ENCODE measurements at regions not wholly inside any gene's neighbourhood (a gene's known extent, or its start where the extent isn't known, plus 50 kb on each side); places are given as distances from the start of the nearest gene placed in this dataset.

DNA sequence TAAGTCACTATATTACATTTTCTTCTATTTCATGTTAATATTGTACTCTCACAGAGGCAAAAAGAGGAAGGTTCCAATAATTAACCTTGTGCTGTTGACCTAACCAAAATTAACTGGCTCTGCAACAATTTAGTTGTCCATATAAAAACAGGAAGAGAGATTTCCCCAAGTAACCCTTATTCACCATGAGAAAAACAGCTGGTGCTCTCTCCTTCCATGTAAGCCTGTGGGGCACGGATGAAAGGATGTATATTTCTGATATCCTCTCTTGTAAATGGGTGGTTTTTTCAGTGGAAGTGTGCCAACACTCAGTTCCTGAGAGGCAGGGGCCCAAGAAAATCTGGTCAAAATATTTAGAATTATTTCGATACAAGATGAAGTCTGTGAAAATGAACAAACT lies 358.1 kb downstream of the CRPPA start:
- peak; percentile 60 to 79 for DNase-seq (ENCODE audit: low read depth in 2 of 2)

DNA sequence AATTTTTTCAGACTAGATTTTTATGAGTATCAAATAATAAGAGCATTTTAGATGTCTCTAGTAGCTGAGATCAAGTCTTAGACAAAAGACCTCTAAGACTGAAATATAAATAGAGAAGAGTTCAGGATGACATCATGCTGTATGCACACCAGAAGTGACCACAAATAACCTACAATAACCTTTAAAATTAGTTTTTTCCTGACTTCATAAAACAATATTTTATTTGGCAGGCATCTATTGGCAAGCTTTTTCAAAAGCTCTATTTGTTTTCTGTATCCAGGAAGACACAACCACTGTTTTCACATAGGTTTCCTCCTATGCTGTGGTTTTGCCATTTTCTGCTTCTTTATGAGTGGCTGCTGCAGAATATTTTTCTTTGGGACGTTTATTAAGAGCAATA lies 359.1 kb downstream of the CRPPA start:
- peak; percentile 95 to 96 for DNase-seq (ENCODE audit: low read depth in 2 of 2)

DNA sequence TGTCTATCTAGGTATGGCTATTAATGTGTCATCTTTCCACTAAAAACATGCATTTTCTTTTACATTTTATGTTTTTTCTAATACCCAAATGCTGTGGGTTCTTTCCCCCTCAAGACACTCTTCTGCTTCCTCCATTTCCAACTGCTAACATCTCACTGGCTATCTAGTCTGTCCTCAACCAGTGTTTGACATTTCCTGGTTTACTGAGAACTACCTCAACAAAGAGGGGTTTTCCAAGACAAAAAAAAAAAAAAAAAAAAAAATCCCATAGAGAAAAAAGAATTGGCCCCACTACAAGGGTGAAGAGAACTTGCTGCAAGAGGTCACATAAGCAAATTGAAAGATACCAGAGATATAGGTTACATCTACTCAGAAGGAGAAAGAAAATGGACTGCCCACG lies 359.7 kb downstream of the CRPPA start:
- peak in 1 of 2 donors; percentile 47 for DNase-seq (ENCODE audit: low read depth in 2 of 2)

DNA sequence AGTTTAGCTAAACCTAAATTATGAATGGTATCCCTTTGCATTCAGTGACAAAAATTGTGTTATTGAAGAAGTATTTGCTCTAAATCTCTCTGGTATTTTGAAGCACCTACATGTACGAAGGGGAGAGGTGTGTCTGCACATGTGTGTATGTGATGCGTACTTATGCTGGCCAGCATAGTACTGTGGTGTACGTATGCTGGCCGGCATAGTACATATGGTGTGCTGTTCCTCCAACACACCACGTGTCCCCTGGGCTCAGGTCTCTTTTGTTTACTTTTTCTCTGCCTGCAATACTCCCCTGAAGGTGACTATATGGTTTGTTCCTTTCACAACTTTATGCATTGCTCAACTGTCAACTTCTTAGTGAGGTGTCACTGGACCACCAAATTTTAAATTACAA lies 360.3 kb downstream of the CRPPA start:
- DNase-seq (ENCODE audit: low read depth in 2 of 2), result no peak

DNA sequence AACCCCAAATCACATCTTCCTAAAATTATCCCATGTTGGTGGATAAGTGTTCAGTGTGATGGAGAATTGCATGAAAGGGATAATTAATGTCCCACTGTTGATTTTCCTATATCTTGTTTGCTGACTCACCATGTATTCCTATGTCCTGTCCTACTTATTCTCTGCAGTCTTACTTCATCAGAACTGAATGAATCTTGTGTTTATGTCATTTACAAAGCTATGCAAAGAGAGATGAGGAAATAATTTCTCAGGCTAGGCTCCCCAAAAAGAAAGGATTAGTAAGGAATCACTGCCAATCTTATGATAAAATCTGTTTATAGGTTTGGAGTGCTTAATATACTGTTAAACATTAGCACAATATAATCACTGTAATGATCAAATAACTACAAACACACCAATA lies 360.8 kb downstream of the CRPPA start:
- DNase-seq (ENCODE audit: low read depth in 2 of 2), result no peak

DNA sequence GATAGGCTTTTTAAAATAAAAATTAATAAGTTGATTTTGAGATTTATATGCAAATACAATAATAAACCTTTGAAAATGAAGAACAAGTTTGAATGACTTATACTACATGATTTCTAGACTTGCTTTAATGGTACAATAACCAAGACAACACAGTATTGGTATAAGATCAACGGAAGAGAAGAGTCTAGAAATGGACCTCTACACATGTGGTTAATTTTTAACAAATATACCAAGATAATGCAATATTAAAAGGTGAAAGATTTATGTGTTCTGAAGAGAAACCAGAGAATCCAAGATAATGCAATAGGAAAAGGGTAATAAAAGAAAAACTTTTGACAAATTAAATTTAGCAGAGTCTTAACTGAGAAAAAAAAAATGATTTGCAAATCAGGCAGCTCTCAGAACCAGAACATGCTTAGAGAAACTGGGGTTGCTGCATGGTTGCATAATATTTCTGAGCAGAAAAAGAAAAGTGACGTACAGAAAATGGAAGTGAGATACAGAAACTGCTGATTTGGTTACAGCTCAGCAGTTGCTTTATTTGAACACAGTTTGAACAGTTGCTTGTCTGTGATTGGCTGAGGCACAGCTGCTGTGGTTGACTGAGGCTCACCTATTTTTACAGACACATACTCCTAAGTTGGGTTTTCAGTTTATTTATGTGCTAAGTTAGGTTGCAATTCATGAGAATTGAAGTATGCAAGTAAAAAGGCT lies 365.9 kb downstream of the CRPPA start:
- no peak for DNase-seq (ENCODE audit: low read depth in 2 of 2)

DNA sequence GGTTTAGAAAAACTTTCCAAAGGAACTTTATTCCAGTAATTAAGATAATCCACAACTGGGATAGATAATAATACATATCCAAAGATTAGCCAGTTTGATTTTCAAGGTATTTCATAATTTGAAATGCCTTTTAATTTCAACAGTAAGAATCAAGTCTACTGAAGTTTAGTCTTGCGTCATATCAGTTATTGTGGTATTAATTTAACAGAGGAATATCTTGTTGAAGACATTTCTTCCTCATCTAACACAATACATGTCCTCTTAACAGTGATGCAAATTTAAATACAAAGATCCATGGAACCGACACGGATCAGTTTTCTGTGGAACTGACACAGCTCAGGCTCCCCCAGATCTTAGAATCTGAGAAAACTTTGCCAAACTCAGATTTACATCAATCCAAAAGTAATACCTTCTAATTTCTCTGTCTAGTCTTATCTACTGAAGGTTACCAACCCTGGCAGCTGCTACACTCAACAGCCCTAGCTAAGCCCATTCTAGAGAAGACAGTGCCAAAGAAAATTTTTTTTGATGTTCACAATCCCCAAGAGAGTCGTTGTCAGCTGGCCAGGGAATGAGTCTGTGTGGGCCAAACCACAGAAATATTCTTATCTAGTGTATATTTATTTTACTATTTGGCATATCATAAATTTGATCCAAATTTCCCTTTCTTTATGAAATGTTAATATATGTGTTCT lies 365.2 kb upstream of the MEOX2 start:
- no peak for DNase-seq (ENCODE audit: low read depth in 2 of 2)

DNA sequence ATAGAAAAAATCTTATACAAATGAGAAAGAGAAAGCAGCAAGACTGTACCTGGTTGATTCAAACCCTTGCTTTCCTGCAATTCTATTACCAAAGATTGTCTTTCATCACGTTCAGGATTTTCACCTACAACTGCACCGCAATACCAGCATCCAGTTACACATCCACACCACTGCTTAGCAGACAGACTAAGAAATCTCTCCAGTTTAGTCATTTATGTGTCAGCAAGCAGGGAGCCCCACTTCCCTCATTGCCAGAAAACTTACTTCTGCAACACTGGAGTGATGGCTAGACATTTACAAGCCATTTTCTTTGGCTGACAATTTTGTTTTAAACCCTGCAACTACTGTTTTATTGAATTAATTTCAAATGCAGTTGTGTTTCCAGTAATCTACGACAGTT lies 359.6 kb upstream of the MEOX2 start:
- DNase-seq (ENCODE audit: low read depth in 2 of 2), result no peak

DNA sequence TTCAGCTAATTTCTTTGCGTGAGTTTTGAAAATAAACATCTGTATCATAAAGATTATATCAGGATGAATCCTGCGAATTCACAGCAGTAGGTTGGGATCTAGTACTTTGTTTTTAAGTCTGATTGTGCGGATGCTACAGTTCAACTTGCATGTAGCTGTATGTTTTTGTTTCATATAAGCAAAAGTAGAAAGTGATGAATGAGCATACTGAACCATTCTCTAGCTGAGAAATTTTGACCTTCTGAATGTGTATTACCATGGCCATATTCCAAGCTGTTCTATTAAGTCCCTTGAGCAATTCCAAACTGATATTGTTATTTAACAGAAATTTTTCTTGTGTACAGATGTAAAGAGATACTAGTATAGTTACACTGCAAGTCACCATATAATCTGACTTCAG lies 358.8 kb upstream of the MEOX2 start:
- DNase-seq (ENCODE audit: low read depth in 2 of 2), result no peak

DNA sequence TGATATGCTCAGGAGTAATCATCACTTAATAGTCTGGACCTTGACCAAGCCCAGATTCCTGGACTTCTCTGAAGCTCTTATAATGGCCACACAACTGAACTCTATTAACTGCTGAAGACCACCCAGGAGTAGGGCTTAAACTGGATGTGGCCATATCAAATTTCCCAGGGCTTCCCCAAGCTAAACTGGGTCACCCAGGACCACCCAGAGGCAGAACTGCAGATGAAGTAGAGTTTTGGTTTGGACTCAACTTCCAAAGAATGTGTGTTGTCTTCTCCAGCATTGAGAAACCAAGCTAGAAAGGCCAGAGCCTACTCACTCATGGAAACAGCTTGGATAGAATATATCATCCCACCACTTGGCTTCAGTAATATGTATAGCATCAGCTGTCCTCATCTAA lies 358.2 kb upstream of the MEOX2 start:
- DNase-seq (ENCODE audit: low read depth in 2 of 2), result no peak

DNA sequence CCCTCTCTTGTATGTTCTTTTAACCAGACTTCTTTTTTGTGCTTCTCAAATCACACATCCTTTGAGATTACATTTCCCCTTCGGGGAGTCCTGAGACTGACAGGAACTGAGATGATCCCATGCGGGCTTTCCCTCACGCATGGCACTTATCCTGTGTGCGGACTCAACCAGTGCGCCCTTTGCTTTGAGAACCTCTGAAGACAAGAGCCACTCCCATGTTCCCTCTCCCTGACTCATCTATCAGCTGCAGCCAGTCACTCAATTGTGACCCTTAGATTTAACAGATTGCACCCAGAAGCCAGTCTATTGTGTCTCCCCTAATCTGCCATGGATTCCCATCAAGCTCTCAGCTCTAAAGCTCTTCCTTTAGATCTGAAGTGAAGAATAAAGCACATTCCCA lies 353.9 kb upstream of the MEOX2 start:
- DNase-seq (ENCODE audit: low read depth in 2 of 2), result no peak

DNA sequence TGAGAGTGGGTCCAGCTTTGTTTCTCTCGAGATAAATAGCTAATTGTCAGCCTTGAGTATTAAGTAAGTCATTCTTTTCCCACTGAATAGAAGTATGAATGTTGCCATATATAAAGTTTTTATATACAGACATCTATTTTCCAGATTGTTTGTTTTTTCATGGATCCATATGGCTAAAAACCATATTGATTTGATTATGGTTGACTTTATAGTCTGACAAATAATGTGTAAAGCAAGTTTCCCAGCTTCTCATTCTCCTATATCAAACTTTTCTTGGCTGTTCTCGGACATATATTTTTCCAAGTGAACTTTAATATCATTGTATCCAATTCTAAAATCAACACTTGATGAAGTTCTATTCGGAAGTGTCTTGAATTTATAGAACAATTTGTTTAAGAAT lies 352.4 kb upstream of the MEOX2 start:
- DNase-seq (ENCODE audit: low read depth in 2 of 2), result no peak

DNA sequence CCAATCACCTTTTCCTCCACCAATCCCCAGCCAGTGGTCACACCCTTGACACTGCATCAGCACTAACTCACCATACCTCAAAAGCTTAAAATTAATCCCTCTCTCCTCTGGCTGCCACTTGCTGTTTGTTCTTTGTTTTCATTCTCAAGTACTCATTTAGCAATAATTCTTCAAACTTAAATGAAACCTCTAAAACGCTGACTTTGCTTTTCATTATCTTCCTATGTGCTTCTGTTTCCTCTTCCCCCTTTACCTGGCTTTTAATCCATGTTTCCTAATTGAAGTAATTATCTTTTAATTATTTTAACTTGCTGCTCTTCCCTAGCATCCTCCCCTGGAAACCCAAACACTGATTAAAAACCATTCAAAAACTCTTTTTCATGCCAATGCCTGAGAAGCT lies 348.9 kb upstream of the MEOX2 start:
- no peak for DNase-seq (ENCODE audit: low read depth in 2 of 2)

DNA sequence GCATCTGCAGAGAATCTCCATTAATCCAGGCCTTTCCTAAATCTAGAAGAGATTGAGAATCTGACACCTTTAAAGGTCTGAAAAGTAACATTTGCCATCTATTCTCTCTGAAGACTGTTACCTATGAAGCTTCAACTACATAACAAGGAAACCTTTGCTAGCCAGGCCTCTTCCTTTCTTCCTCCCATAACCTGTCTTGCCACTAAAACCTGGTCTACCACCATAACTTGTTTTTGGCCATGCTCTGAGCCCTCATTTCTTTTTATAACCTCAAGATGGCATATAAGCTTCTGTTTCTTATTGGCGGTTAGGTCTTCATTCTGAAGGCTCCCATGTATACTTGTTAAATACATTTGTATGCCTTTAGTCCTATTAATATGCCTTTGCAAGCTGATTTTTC lies 348.4 kb upstream of the MEOX2 start:
- DNase-seq (ENCODE audit: low read depth in 2 of 2), result no peak

DNA sequence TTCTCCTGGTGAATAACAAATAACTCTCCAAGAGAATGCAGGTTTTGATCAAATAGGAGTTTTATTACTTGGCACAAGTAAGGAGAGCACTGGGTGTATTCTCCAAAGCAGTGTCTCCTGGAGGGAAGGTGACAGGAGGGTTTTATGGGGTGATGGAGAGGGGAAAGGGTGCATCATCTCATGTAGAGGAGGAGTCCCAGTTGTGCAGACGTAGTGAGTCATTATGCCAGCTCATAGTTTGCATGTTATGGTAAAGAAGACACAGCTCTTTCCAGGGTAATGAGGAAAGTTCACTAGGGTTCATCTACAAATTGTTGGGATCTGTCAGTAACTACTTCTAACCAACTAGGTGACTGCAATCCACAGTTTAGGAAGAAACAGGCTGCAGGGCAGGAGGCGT lies 347.9 kb upstream of the MEOX2 start:
- DNase-seq (ENCODE audit: low read depth in 2 of 2), result peak in 1 of 2 donors; percentile 13

DNA sequence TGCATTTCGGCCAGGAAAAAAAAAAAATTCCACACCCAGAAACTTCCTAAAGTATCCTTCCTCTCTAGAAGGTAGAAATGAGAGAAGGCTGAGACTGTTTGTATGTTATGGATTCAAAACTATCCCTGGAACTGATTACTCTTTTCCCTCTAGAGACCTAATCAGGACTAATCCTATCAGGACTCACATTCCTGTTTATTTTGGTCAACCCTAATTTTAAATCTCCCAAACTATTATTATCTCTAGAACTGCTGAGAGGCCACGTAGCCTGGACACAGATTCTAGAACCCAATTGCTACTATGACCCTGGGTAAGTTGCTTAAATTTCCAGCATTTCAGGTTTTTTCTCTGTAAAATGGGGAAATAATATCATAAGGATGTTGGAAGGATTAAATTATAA lies 346.8 kb upstream of the MEOX2 start:
- DNase-seq (ENCODE audit: low read depth in 2 of 2), result no peak

DNA sequence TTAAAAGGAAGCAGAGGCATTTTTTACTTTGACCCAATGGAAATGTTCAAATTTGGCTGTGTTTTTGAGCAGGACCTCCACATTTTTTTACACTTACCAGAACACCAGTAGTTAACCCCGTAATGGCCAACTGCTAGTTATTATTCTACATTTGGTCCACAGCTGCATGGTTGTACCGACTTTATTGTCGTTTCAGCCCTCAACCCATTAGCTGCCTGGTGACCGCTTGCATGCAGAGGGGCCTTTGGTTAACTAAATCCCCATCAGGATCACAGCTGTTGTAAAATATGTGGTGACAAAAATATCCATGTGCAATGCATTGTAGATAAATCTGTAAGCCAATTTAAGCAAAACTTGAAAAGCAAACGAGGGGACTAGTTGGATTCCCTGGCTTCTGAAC lies 342.2 kb upstream of the MEOX2 start:
- DNase-seq (ENCODE audit: low read depth in 2 of 2), result no peak

DNA sequence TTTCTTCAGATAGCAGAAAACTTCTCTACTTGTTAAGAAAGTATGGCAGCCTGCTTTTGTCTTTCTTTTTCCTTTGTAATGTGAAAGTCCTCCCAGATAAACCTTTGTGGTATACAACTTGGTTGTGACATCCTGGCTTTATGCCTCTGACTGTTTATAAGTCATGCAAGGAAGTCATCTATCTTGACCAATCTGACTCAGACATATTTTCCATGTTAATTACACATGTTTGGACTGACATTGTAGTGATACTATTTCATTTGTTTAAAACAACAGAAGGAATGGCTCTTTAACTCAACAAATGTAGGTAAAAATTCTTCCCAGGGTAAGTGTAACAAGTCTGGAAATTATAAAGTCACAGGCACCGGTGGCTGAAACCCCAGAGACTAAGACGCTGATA lies 341.6 kb upstream of the MEOX2 start:
- DNase-seq (ENCODE audit: low read depth in 2 of 2), result peak; percentile 30 to 79

DNA sequence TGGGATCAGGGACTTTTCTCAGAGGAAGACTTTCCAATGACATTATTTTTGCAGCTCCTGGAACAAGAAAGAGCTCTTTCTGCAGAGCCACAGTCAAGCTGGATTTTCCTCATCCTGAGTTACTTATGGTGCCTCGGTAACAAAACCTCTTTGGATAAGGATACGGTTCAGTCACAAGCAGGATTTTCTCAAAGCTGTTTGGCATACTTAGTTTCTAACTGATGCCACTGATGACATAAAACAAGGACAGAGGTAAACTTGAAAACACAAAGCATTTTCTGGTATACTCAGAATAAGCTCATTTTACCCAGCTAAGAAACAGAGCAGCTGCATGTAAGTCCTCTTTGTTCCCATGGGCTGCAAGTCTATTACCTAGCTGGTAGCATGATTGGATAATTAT lies 340.9 kb upstream of the MEOX2 start:
- no peak for DNase-seq (ENCODE audit: low read depth in 2 of 2)

DNA sequence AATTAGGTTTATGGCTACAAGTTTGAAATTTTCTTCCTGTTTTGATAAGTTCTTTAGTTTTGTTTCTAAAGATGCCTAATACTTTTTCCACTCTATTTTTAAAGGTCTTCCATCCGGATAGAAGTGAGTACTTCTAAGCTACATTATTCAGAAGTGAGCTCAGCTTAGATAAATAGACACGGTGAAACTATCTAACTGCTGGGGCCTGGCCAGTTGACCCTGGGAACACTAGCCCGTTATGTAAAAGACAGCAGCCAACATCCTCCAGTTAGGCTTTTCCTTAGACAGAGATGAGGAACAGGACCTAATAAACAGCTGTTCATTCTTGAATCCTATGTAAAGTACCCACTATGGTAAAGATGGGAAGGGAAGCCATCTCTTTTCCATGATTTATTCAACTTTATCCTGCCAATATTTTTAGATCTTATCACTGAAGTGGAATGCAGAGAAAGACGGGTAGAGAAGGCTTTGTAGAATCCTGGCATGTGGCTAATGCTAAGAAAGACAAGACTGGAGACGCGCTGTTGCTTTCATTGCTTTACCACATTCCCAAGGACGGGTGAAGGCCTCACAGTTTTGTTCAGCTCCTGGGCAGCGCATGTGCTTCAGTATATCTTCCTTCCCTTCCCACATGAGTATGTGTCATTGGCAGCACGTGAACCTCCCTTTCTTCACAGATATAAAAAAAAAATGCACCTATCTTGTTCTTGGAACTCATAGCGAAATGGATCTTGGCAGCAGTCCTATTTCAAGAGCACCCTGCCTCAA lies 340.0 kb upstream of the MEOX2 start:
- DNase-seq (ENCODE audit: low read depth in 2 of 2), result peak in 1 of 2 donors; percentile 60

DNA sequence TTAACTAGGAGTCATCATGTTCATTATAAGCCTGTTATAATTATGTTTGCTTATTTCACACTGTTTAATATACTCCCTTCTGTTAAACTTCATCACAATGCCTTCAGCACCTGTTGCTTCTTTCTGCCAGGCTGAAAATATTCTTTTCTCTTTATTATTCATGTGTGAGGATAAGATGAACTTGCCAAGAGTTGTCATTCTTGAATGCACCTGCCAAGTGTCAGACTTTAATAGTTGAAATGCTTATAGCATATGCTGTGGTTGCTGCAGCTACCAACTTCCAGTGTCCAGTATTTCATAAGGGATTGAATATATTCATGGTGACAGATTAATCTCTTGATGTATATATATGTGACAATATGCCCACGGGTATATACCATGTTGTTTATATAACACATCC lies 339.2 kb upstream of the MEOX2 start:
- DNase-seq (ENCODE audit: low read depth in 2 of 2), result no peak

DNA sequence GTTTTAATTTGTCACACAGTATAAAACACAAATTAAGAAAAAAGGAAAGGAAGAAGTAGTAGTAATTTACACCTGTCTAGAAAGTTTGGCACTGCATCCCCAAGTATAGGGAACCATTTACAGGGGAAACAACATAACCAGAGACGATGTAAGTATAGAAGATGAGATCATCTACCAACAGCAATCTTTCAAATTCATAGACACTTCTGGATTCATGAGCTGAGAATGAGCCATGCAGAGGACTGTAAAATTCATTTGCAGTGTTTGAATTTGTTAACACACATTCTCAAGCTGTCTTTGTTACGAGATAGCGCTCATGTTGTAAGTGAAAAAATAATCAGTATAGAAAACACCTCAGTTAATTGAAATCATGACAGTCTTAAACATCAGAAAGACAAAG lies 337.0 kb upstream of the MEOX2 start:
- DNase-seq (ENCODE audit: low read depth in 2 of 2), result peak in 1 of 2 donors; percentile 13

DNA sequence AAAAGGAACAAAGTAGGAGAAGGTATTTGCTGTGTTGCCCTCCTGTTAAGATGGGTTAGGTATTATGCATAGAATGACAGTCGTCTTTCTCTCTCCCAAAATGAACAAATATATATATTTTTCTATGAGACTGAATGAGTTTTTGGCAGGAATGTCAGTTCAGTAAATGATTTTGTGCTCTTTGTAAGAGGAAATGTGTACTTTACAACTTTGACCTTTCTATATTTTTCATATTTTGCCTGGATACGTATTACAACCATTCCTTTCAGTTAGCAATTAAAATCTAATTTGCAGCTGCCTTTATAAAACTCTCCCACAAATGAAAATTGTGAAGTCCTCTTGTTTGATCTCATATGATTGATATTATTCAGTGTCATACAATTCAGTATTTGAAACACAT lies 336.6 kb upstream of the MEOX2 start:
- peak; percentile 41 to 56 for DNase-seq (ENCODE audit: low read depth in 2 of 2)
